H1 (cell line): ENCODE measurements at regions not wholly inside any gene's neighbourhood (a gene's known extent, or its start where the extent isn't known, plus 50 kb on each side); places are given as distances from the start of the nearest gene placed in this dataset.

Source experiments
- CTCF ChIA-PET: fragments of 300-600 bp; sonication (Branson Sonifier 250); formaldehyde crosslinking; loops from one replicate; lab custom pipeline; 2021; ENCODE audit not compliant: partially characterized antibody; lab: Charles Lee
- POLR2A ChIA-PET: fragments of 300-600 bp; sonication (Branson Sonifier 250); formaldehyde crosslinking; loops from one replicate; lab custom pipeline; 2021; ENCODE audit warnings: inconsistent platforms; ENCODE audit not compliant: partially characterized antibody; lab: Charles Lee
- DNase-seq, 2 experiments: peaks; one replicate each; pipeline versions ENCODE4 v3.0.0 to v3.0.0-alpha.2; 2010 to 2022; ENCODE audit warnings: low spot score in 2 of 2, low read depth in 1 of 2, mixed read lengths in 1 of 2
- FAIRE-seq: peaks from 2 replicates; lab custom pipeline; 2011; peaks lifted over from hg19 to GRCh38; lab: Jason Lieb, UNC
- H2AFZ ChIP-seq: 2 replicates; pipeline ENCODE4 v1.8.1; 2012; ENCODE audit warnings: low read length, inconsistent platforms
- H2AK5ac ChIP-seq: 2 replicates; pipeline ENCODE4 v1.6.1; 2013; ENCODE audit warnings: low read depth, low read length
- H2BK120ac ChIP-seq: replicated peaks from 2 replicates; pipeline ENCODE3; 2013; ENCODE audit warnings: low read depth, low read length, inconsistent platforms
- H2BK12ac ChIP-seq: 2 replicates; pipeline ENCODE4 v1.6.1; 2013; ENCODE audit warnings: low read depth, low read length
- H2BK15ac ChIP-seq: 2 replicates; pipeline ENCODE4 v1.6.1; 2013; ENCODE audit warnings: low read length
- H2BK20ac ChIP-seq: 2 replicates; pipeline ENCODE4 v1.6.1; 2013; ENCODE audit warnings: low read length
- H2BK5ac ChIP-seq: 2 replicates; pipeline ENCODE4 v1.6.1; 2013; ENCODE audit warnings: low read depth, low read length
- H3K14ac ChIP-seq: 2 replicates; pipeline ENCODE4 v1.6.1; 2013; ENCODE audit warnings: inconsistent platforms; ENCODE audit not compliant: insufficient read length
- H3K18ac ChIP-seq: 2 replicates; pipeline ENCODE4 v1.6.1; 2013; ENCODE audit warnings: low read length; ENCODE audit errors: extremely low read depth
- H3K23ac ChIP-seq: 2 replicates; pipeline ENCODE4 v1.6.1; 2013; ENCODE audit warnings: inconsistent platforms; ENCODE audit not compliant: insufficient read length
- H3K23me2 ChIP-seq: 2 replicates; pipeline ENCODE4 v1.6.1; 2013; ENCODE audit warnings: low read depth, low read length
- H3K27ac ChIP-seq: 2 replicates; pipeline ENCODE4 v1.6.1; 2011; ENCODE audit warnings: low read depth, low read length, inconsistent platforms
- H3K27me3 ChIP-seq, 4 experiments: replicated peaks in 1 of 4; 1 replicate in 1 of 4; 2 replicates in 3 of 4; pipeline versions ENCODE4 v1.6.1 to v1.8.1; 2011 to 2013; ENCODE audit warnings: low read length in 3 of 4, mild to moderate bottlenecking in 3 of 4, inconsistent platforms in 2 of 4, mixed read lengths in 2 of 4, moderate library complexity in 1 of 4; ENCODE audit not compliant: control insufficient read depth in 3 of 4, insufficient read depth in 3 of 4; ENCODE audit errors: extremely low read depth in 1 of 4
- H3K36me3 ChIP-seq, 4 experiments: 2 replicates each; pipeline versions ENCODE4 v1.6.1 to v1.8.1; 2011 to 2013; ENCODE audit warnings: mild to moderate bottlenecking in 4 of 4, low read length in 3 of 4, moderate library complexity in 2 of 4, control low read depth in 1 of 4, inconsistent platforms in 1 of 4; ENCODE audit not compliant: insufficient read depth in 4 of 4, control insufficient read depth in 2 of 4
- H3K4ac ChIP-seq: replicated peaks from 2 replicates; pipeline ENCODE3; 2013; ENCODE audit warnings: low read length, low read depth, mixed read lengths, inconsistent platforms; ENCODE audit not compliant: insufficient read length
- H3K4me1 ChIP-seq, 4 experiments: replicated peaks in 1 of 4; 1 replicate in 1 of 4; 2 replicates in 3 of 4; pipeline versions ENCODE4 v1.6.1 to v1.8.1; 2011 to 2013; ENCODE audit warnings: low read length in 3 of 4, inconsistent platforms in 2 of 4, mixed read lengths in 1 of 4; ENCODE audit not compliant: insufficient read depth in 4 of 4, control insufficient read depth in 3 of 4
- H3K4me2 ChIP-seq, 2 experiments: 2 replicates each; pipeline versions ENCODE4 v1.6.1 to v1.8.1; 2011 to 2013; ENCODE audit warnings: low read depth in 2 of 2, low read length in 2 of 2, control low read depth in 1 of 2, inconsistent platforms in 1 of 2, mild to moderate bottlenecking in 1 of 2; ENCODE audit not compliant: insufficient read depth in 1 of 2
- H3K4me3 ChIP-seq, 4 experiments: fragments of 200-600, 300-600 bp in 1 of 4; sonication (generic), shearing (Covaris generic), sonication (Bioruptor Twin) in 1 of 4; 2 replicates each; pipeline versions ENCODE4 v1.5.1 to v1.8.1; 2011 to 2016; ENCODE audit warnings: low read length in 4 of 4, low read depth in 3 of 4, control low read depth in 2 of 4, inconsistent platforms in 2 of 4, mild to moderate bottlenecking in 2 of 4, mixed read lengths in 1 of 4, moderate library complexity in 1 of 4; ENCODE audit not compliant: insufficient read depth in 2 of 4; ENCODE audit errors: extremely low read depth in 1 of 4
- H3K56ac ChIP-seq: replicated peaks from 2 replicates; pipeline ENCODE3; 2013; ENCODE audit warnings: low read depth, mild to moderate bottlenecking, mixed read lengths, low read length, inconsistent platforms; ENCODE audit not compliant: insufficient read length
- H3K79me1 ChIP-seq: 2 replicates; pipeline ENCODE4 v1.6.1; 2013; ENCODE audit warnings: low read depth, low read length, control low read depth
- H3K79me2 ChIP-seq, 2 experiments: 2 replicates each; pipeline versions ENCODE4 v1.6.1 to v1.8.1; 2012 to 2013; ENCODE audit warnings: low read length in 2 of 2, mild to moderate bottlenecking in 2 of 2, inconsistent platforms in 1 of 2; ENCODE audit not compliant: insufficient read depth in 2 of 2, control insufficient read depth in 1 of 2
- H3K9ac ChIP-seq, 4 experiments: replicated peaks in 1 of 4; 1 replicate in 1 of 4; 2 replicates in 3 of 4; pipeline versions ENCODE4 v1.6.1 to v1.8.1; 2011 to 2013; ENCODE audit warnings: low read depth in 3 of 4, low read length in 3 of 4, control low read depth in 2 of 4, mild to moderate bottlenecking in 2 of 4, moderate library complexity in 2 of 4, inconsistent platforms in 1 of 4; ENCODE audit errors: extremely low read depth in 1 of 4
- H3K9me3 ChIP-seq, 2 experiments: 2 replicates each; pipeline versions ENCODE4 v1.6.1 to v1.8.1; 2012 to 2013; ENCODE audit warnings: mild to moderate bottlenecking in 2 of 2, moderate library complexity in 2 of 2, control low read depth in 1 of 2, inconsistent platforms in 1 of 2, low read depth in 1 of 2, low read length in 1 of 2, mixed read lengths in 1 of 2; ENCODE audit not compliant: insufficient read depth in 2 of 2
- H4K20me1 ChIP-seq, 2 experiments: replicated peaks in 1 of 2; 2 replicates each; pipeline versions ENCODE3 to v1.8.1; 2011 to 2013; ENCODE audit warnings: inconsistent platforms in 2 of 2, low read length in 2 of 2, mild to moderate bottlenecking in 1 of 2; ENCODE audit not compliant: insufficient read depth in 2 of 2, control insufficient read depth in 1 of 2
- H4K5ac ChIP-seq: 2 replicates; pipeline ENCODE4 v1.6.1; 2013; ENCODE audit warnings: low read length, low read depth, mixed read lengths, inconsistent platforms; ENCODE audit not compliant: insufficient read length
- H4K8ac ChIP-seq: 2 replicates; pipeline ENCODE4 v1.8.0; 2013; ENCODE audit warnings: mild to moderate bottlenecking, moderate library complexity, low read length, inconsistent platforms; ENCODE audit not compliant: insufficient read depth; ENCODE audit errors: extremely low read depth
- H4K91ac ChIP-seq: replicated peaks from 2 replicates; pipeline ENCODE3; 2013; ENCODE audit warnings: low read length, mixed read lengths, inconsistent platforms; ENCODE audit not compliant: insufficient read length
- BACH1 ChIP-seq: IDR thresholded peaks from 2 replicates; pipeline ENCODE4 v1.6.1; 2012; ENCODE audit warnings: low read length, improper control_type of control experiment
- BCL11A ChIP-seq, 2 experiments: IDR thresholded peaks; one replicate each; pipeline ENCODE4 v1.6.1; 2011; ENCODE audit warnings: low read depth in 2 of 2, low read length in 2 of 2, mild to moderate bottlenecking in 2 of 2
- CBX5 ChIP-seq: fragments of 300-800, 300-1000 bp; sonication (generic); IDR thresholded peaks from 2 replicates; pipeline ENCODE4 v1.7.1; 2016; ENCODE audit warnings: antibody characterized with exemption, low read length, low read depth
- FOSL1 ChIP-seq: IDR thresholded peaks from 2 replicates; pipeline ENCODE4 v1.6.1; 2011; ENCODE audit warnings: mild to moderate bottlenecking, low read depth, low read length, moderate library complexity; ENCODE audit not compliant: insufficient read depth
- KDM5A ChIP-seq: fragments of 200-600 bp; IDR thresholded peaks from 2 replicates; pipeline ENCODE4 v1.7.1; 2012; ENCODE audit warnings: mild to moderate bottlenecking, low read length, inconsistent platforms, mixed read lengths
- NRF1 ChIP-seq: IDR thresholded peaks from 2 replicates; pipeline ENCODE4 v1.6.1; 2011; ENCODE audit warnings: mild to moderate bottlenecking, low read depth, low read length, improper control_type of control experiment
- PHF8 ChIP-seq: fragments of 200-600 bp; sonication (generic); conservative IDR thresholded peaks from 2 replicates; pipeline ENCODE4 v1.7.1; 2012; ENCODE audit warnings: low read depth, mild to moderate bottlenecking, inconsistent platforms, low read length, moderate library complexity
- POLR2A ChIP-seq, 2 experiments: IDR thresholded peaks; 1 replicate in 1 of 2; 2 replicates in 1 of 2; pipeline ENCODE4 v1.6.1; 2011; ENCODE audit warnings: low read depth in 2 of 2, low read length in 2 of 2, mild to moderate bottlenecking in 2 of 2; ENCODE audit errors: control extremely low read depth in 1 of 2
- SIX5 ChIP-seq: IDR thresholded peaks from 2 replicates; pipeline ENCODE4 v1.6.1; 2011; ENCODE audit warnings: mild to moderate bottlenecking, low read depth, low read length
- WGBS, 2 experiments: shearing (Covaris generic) in 1 of 2; methylation state at CpG; one replicate each; pipeline versions ENCODE4 v1.1.6 to v1.1.7; 2013 to 2015; ENCODE audit warnings: low lambda C conversion rate in 2 of 2, mixed read lengths in 2 of 2, inconsistent platforms in 1 of 2, low coverage in 1 of 2, missing lambda C conversion rate in 1 of 2; ENCODE audit not compliant: insufficient replicate concordance in 2 of 2, insufficient coverage in 1 of 2, insufficient read length in 1 of 2; ENCODE audit errors: extremely low coverage in 1 of 2, missing lambda C conversion rate in 1 of 2; 5-methylcytosine and 5-hydroxymethylcytosine counted together
- TF ChIP-seq, protein P1 (sequence below): IDR thresholded peaks from 2 replicates; pipeline ENCODE4 v1.6.1; 2012; ENCODE audit warnings: low read length, inconsistent platforms

DNA sequence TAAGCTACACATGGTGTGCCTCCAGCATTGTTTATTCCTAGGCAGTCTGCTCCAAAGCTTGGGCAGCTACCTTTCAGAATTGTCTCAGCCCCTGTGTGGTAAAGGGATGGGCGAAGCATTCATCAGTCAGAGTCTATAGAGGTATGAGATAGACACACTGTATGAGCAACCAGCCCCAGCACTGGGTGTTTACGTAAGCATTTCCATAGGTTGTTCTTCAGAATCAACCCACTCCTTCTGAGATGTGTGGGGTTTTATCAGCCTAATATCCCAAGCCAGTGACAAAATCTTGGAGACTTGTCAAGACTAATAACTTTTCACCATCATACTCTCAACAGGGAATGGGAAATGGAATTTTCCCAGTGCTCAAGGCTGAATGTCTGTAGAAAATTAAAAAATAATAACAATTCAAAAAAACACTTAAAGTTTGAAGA is 98.2 kb downstream of the BTG1 start:
- no peak overlapping the region for H4K91ac ChIP-seq
- no peak overlapping the region for H3K4me3 ChIP-seq
- H3K79me1 ChIP-seq = no peaks in the 10 kb centered on the region
- no peak overlapping the region for H2BK5ac ChIP-seq
- no peak overlapping the region for H2BK120ac ChIP-seq
- H3K4ac ChIP-seq = no peak overlapping the region
- no peak overlapping the region for H3K23ac ChIP-seq
- CTCF ChIA-PET = no interaction called here
- no peak overlapping the region for H2AFZ ChIP-seq
- no peak overlapping the region for H3K4me2 ChIP-seq
- H3K9me3 ChIP-seq = 0 out of 4 replicates have a peak, but pooled peaks cover 0 to 2% of the 10 kb centered on the region in 2 experiments
- FAIRE-seq (no peak), DNase-seq (no peak)
- TF ChIP-seq POLR2A (IDR thresholded peaks at IDR 0.05; ENCODE audit: control extremely low read depth in 1 of 2, low read depth in 2 of 2, low read length in 2 of 2) (no peak), BACH1 (no peak), NRF1 (no peak), BCL11A (IDR thresholded peaks at IDR 0.05; ENCODE audit: low read depth in 2 of 2, low read length in 2 of 2) (no peak), CBX5 (no peak), SIX5 (no peak), PHF8 (no peak), FOSL1 (no peak), KDM5A (no peak)
- TF ChIP-seq, protein P1, sequence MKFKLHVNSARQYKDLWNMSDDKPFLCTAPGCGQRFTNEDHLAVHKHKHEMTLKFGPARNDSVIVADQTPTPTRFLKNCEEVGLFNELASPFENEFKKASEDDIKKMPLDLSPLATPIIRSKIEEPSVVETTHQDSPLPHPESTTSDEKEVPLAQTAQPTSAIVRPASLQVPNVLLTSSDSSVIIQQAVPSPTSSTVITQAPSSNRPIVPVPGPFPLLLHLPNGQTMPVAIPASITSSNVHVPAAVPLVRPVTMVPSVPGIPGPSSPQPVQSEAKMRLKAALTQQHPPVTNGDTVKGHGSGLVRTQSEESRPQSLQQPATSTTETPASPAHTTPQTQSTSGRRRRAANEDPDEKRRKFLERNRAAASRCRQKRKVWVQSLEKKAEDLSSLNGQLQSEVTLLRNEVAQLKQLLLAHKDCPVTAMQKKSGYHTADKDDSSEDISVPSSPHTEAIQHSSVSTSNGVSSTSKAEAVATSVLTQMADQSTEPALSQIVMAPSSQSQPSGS = no peak
- no peaks in the 10 kb centered on the region for H3K23me2 ChIP-seq
- H3K4me1 ChIP-seq = no peaks in the 10 kb centered on the region
- no peak overlapping the region for H2BK20ac ChIP-seq
- POLR2A ChIA-PET = interaction anchor here (0.9 kb wide), 1 partner anchor 72 kb away, joined by 3 read pairs; no protein-coding TSS in a partner anchor
- H4K8ac ChIP-seq = no peak overlapping the region
- no peak overlapping the region for H3K27ac ChIP-seq
- no peak overlapping the region for H2BK15ac ChIP-seq
- H3K27me3 ChIP-seq = no peaks in the 10 kb centered on the region
- WGBS, 2 experiments = 89% methylated on average over 2 of the region's 2 CpGs; no CpG with 5 or more reads in 1 of the 2 experiments
- no peak overlapping the region for H4K5ac ChIP-seq
- H4K20me1 ChIP-seq = no peaks in the 10 kb centered on the region
- H3K9ac ChIP-seq = no peak overlapping the region
- no peaks in the 10 kb centered on the region for H3K36me3 ChIP-seq
- H2AK5ac ChIP-seq = no peak overlapping the region
- H3K79me2 ChIP-seq = no peaks in the 10 kb centered on the region
- H3K56ac ChIP-seq = no peak overlapping the region
- H2BK12ac ChIP-seq = no peak overlapping the region
- H3K14ac ChIP-seq = no peak overlapping the region
- no peak overlapping the region for H3K18ac ChIP-seq
